ENCODE measurements at regions not wholly inside any gene's neighbourhood (a gene's known extent, or its start where the extent isn't known, plus 50 kb on each side); places are given as distances from the start of the nearest gene placed in this dataset.
"Not testable (repeated sequence)": the region's sequence is repeated elsewhere in the genome, so short reads cannot be mapped to it uniquely, and the experiment has no call there.

DNA sequence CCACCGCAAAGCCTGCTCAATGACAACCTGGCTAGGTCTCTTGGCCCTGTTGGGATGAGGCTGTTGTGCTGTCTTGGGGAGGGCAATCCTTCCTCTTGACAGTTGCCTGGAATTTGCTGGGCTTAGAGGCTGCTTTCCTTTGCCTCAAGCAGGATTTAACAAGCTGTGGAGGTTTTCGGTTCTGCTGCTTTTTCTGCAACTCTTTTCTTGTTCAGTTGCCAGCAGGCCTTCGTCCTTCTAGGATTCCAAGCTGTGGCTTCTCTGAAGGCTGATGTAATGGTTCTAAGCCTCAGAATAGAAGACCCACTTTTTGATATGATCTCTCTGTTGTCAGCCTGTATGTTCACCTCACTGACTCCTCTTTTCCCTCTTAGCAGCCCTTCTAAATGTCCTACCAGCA, 149.5 kb upstream of the HS3ST4 start:
- CTCF ChIA-PET = no interaction called here
- no peak overlapping the region for H3K4me3 ChIP-seq (ENCODE audit: low read depth, low read length)
- POLR2A ChIA-PET = no interaction called here

DNA sequence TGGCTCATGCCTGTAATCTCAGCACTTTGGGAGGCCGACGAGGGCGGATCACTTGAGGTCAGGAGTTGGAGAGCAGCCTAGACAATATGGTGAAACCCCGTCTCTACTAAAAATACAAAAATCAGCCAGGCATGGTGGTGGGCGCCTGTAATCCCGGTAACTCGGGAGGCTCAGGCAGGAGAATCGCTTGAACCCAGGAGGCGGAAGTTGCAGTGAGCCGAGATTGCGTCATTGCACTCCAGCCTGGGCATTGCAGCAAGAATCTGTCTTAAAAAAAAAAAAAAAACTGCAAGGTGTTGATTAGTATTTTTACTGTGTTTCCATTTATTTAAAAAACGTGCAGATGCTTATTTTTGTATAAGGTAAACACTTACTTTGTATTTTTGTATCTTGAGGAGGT, 152.0 kb upstream of the HS3ST4 start:
- DNase-seq (ENCODE audit: low read depth, low spot score); H3K4me3 ChIP-seq (ENCODE audit: low read depth, low read length); POLR2A ChIA-PET; CTCF ChIA-PET: not testable (repeated sequence)

More for the DNA sequence above, 149.5 kb upstream of the HS3ST4 start:
- TF ChIP-seq, protein P1, sequence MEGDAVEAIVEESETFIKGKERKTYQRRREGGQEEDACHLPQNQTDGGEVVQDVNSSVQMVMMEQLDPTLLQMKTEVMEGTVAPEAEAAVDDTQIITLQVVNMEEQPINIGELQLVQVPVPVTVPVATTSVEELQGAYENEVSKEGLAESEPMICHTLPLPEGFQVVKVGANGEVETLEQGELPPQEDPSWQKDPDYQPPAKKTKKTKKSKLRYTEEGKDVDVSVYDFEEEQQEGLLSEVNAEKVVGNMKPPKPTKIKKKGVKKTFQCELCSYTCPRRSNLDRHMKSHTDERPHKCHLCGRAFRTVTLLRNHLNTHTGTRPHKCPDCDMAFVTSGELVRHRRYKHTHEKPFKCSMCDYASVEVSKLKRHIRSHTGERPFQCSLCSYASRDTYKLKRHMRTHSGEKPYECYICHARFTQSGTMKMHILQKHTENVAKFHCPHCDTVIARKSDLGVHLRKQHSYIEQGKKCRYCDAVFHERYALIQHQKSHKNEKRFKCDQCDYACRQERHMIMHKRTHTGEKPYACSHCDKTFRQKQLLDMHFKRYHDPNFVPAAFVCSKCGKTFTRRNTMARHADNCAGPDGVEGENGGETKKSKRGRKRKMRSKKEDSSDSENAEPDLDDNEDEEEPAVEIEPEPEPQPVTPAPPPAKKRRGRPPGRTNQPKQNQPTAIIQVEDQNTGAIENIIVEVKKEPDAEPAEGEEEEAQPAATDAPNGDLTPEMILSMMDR (IDR thresholded peaks at IDR 0.05; ENCODE audit: insufficient read depth, low read length, missing control alignments) = no peak
- no peak for DNase-seq (ENCODE audit: low read depth, low spot score)

DNA sequence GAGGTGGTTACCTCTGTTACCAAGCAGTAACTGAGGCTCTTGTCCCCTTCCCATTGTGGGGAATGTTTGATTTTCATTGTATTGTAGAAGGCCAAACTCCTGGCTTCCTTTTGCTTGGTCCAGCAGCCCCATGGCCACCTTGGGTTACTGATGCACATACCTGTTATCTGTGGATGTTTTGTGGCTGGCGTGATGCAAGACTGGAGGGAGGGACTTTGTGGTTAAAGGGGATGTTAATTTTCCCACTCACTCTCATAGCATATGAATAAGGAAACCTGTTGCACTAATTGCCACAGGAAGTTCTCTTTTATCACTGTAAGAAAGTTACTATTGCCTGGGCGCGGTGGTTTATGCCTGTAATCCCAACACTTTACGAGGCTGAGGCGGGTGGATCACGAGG, 168.6 kb upstream of the HS3ST4 start:
- TF ChIP-seq, protein P1 (IDR thresholded peaks at IDR 0.05; ENCODE audit: insufficient read depth, low read length, missing control alignments) = no peak
- ChIA-PET CTCF (no interaction called here), POLR2A (no interaction called here)
- H3K4me3 ChIP-seq (ENCODE audit: low read depth, low read length) = no peak overlapping the region
- DNase-seq (ENCODE audit: low read depth, low spot score) = no peak

DNA sequence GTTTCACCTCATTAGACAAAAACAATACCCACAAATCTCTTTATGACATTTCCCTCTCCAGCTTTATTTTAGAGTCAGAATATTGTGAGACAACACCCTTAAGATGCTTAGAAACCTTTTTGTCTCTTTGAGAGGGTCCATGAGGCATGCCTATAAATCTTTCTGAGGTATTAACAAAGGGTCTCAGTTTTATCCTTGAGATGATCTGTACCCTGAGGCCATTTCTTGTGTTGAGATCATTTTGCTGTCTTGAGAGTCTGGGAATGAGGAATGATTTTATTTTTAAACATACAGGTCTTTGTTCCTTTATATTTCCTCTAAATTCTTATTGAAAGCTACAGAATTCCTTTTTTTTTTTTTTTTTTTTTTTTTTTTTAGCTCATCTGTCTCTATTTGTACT, 179.7 kb upstream of the HS3ST4 start:
- CTCF ChIA-PET = no interaction called here

DNA sequence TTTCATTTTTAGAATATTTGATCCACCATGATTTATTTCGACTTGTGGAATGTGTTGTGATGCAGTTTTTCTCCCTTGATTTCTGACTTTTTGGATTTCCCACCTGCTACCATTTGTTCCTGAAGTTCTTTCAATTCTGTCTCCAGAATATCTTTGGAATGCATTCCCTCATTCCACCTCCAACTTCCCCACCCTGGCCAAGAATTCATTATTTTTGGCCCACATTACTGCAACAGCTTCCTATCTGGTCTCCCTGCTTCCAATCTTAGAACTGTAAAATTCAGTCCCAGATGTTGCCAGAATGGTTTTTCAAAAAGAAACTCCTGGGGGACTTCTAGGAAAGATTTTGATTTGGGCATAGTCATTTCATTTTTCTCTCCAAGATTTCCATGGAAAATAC, 182.3 kb upstream of the HS3ST4 start:
- no peak overlapping the region for H3K4me3 ChIP-seq (ENCODE audit: low read depth, low read length)
- TF ChIP-seq, protein P1 (IDR thresholded peaks at IDR 0.05; ENCODE audit: insufficient read depth, low read length, missing control alignments) = no peak
- DNase-seq (ENCODE audit: low read depth, low spot score) = no peak
- ChIA-PET POLR2A (no interaction called here), CTCF (no interaction called here)

More for the DNA sequence above, 179.7 kb upstream of the HS3ST4 start:
- TF ChIP-seq, protein P1 (IDR thresholded peaks at IDR 0.05; ENCODE audit: insufficient read depth, low read length, missing control alignments) = no peak
- no peak for DNase-seq (ENCODE audit: low read depth, low spot score)
- POLR2A ChIA-PET = no interaction called here
- no peak overlapping the region for H3K4me3 ChIP-seq (ENCODE audit: low read depth, low read length)

DNA sequence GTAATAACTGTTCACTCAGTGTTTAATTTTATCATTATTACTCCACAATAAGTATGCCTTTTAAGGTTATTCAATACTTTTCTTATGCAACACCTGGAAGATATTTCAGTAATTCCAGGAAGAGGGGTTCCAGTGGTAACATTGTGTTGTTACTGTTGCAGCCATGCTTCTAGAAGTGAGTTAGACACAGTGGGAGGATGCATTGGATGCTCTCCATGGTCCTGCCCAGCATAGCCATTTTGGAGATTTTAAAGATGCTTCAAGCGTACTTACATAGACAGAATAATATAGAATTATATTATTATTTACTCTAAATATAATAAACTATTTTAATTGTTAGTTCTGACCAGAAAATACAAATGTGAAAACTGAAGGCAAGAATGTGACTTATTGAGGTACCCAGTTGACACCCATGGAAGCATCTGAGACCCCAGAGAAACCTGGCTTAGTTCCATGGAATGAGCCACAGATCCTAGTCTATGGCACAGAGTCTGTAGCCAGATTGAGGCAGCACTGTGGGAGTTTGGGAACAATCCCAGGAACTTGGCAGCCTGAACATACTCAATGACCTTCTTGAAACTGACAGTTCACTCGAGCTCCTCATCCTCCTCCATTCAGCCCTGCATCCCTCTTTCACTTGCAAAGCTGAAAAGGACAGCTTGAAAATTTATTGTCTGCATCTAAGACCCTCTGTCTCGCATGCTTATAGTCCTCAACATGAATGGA, 190.1 kb upstream of the HS3ST4 start:
- no peak for DNase-seq (ENCODE audit: low read depth, low spot score)
- POLR2A ChIA-PET = no interaction called here

More for the DNA sequence above, 190.1 kb upstream of the HS3ST4 start:
- TF ChIP-seq, protein P1 (IDR thresholded peaks at IDR 0.05; ENCODE audit: insufficient read depth, low read length, missing control alignments) = no peak
- CTCF ChIA-PET = interaction anchor here (0.6 kb wide), 1 partner anchor 438 kb away, joined by 3 read pairs; no protein-coding TSS in a partner anchor
- H3K4me3 ChIP-seq (ENCODE audit: low read depth, low read length) = no peak overlapping the region
